NCI-H2029 (cell line): ENCODE measurements at regions not wholly inside any gene's neighbourhood (a gene's known extent, or its start where the extent isn't known, plus 50 kb on each side); places are given as distances from the start of the nearest gene placed in this dataset.
"Not testable (repeated sequence)": the region's sequence is repeated elsewhere in the genome, so short reads cannot be mapped to it uniquely, and the experiment has no call there.

Source experiments
- DNase-seq: peaks from one replicate; lab custom pipeline; 2025; lab: John Stamatoyannopoulos, UW

DNA sequence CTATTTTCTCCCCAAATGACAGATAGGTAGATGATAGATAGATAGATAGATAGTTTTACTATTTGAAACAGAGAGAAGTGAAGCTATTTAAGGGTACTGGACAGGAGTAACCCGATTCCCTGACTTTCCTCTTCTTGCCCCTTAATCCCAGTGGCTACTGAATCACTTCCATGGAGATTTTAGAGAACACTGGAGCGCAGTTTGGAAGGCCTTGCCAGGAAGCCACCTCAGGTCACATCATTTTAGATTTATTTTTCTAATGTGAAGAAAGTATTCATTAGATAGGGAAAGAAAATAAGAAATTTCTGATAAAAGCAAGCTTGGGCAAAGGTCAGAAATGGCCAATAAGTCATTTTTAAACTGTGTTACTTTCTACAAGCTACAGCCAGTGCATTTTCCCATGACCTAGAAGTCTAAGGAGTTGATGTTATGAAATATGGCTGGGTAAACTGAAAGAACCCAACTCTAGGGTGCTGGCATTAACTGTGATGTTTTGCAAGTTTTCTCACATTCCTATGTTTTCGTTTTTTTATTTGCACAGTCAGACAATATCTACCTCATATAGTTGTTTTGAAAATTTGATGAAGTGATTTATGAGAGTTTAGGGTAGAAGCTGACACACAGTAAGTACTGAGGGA, 544.7 kb upstream of the PTGER4 start:
- no peak for DNase-seq

DNA sequence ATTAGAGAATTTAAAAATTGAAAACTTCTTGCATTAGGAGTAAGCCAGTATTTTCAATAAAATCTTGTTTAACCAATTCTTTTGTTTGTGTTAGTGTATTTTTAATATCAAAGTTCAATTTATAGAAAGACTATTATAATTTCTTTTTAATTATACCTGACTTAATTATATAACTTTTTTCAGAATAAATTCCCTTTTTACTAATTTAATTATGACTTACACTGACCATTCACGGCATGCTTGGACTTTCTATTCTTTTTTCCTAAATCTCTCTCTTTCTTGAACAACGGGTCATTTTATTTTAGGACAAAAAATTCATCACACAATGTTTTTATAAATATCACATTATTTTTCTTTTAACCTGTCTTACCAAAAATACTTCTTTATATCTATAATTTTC, 555.3 kb upstream of the PTGER4 start:
- no peak for DNase-seq

DNA sequence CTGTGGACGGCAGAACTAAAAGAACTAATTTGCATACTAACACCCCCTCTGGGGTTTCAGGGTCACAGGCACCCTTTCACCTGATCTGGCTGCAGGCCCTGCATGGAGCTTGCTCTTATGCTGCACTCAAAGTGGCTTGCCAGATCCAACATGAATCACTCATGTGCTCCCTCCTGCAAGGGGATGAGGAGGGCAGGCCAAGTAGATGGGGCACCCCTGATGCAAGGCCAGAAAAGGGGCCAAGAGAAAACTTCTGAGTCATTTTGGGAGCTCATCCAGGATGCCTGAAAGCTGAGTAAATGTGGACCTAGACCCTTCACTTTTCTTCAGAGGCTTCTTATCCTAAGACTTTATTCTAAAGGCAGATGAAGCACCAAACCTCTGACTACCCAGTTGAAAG, 558.5 kb upstream of the PTGER4 start:
- DNase-seq: no peak

- no peak for DNase-seq
These were observed 566.8 kb upstream of the PTGER4 start for GRCh38 chr5:40112875-40113274.

DNA sequence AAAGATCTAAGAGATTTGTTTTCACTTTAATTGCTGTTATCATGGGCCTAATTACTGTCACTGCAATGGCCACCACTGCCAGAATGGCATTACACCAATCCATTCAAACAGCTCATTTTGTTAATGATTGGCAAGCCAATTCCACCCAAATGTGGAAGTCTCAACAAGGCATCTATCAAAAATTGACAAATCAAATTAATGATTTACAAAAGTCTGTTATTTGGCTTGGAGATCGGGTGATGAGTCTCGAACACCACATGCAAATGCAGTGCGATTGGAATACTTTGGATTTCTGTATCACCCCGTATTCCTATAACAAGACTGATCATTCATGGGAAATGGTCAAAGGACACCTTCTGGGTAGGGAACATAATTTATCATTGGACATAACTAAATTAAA, 568.7 kb upstream of the PTGER4 start:
- DNase-seq: not testable (repeated sequence)

DNA sequence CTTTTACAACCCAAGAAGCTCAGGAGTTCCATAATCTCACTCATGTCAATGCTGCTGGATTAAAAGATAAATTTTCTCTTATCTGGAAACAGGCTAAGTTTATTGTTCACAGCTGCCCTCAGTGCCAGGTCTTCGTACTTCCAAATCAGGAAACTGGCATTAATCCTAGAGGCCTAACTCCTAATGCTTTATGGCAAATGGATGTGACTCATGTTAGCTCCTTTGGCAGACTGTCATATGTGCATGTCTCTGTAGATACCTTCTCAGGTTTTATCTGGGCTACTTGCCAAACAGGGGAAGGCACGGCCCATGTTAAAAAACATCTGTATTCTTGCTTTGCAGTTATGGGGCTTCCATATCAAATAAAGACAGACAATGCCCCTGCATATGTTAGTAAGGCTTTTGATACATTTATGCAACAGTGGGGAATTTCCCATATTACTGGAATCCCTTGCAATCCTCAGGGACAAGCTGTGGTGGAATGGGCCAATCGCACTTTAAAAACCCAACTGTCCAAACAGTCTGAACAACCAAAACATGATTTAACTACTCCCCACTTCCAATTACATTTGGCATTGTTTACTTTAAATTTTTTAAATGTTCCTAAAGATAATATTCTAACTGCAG, 570.8 kb upstream of the PTGER4 start:
- not testable (repeated sequence) for DNase-seq

GRCh38 chr5:40107786-40108185, 571.9 kb upstream of the PTGER4 start:
- not testable (repeated sequence) for DNase-seq

DNA sequence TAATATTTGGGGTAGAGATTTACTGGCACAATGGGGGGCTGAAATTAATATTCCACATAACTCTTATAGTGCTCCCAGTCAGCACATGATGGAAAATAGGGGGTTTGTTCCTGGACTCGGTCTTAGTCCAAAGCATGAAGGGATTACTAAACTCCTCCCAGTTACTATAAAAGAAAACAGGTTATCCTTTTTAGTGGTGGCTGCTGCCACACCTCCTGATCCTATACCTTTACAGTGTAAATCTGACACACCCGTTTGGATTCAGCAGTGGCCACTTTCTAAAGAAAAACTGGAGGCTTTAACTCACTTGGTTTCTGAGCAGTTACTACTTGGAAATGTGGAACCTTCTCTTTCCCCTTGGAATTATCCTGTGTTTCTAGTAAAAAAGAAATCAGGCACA, 572.9 kb upstream of the PTGER4 start:
- no peak for DNase-seq

DNA sequence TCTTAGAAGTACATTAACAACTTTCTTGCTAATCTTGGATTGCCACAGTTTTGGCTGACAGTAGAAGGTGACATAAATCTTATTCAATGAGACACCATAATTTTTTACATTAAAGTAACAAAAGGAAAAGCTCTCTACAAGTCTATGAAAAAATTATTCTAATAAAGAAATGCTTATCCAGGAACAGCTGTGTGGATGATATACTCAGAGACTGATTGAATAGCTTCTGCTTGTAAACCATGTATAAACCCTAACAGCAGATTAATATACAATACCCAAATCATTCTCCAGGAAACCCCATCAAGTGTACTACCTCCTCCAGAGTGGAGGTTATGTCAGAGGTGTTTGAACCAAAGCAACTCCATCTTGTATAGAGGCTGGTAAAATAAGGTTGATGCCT, 581.4 kb upstream of the PTGER4 start:
- no peak for DNase-seq

GRCh38 chr5:40093550-40093949, 586.2 kb upstream of the PTGER4 start:
- no peak for DNase-seq

GRCh38 chr5:40089269-40089668, 590.4 kb upstream of the PTGER4 start:
- no peak for DNase-seq

DNA sequence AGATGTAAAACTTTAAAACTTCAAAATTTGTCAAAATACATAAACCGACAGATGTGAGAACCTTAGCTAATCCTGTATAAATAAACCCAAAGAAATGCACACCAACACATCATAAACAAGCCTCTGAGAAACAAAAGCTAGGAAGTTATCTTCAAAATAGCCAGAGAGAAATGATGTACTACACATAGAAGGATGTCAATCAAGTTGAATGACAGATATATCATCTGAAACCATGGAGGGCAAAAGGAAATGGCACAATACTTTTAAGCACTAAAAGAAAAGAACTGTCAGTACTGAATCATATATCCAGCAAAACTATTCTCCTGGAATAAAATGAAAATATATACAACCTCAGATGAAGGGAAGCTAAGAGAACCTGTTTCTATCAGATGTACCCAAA, 595.1 kb upstream of the PTGER4 start:
- DNase-seq: no peak

DNA sequence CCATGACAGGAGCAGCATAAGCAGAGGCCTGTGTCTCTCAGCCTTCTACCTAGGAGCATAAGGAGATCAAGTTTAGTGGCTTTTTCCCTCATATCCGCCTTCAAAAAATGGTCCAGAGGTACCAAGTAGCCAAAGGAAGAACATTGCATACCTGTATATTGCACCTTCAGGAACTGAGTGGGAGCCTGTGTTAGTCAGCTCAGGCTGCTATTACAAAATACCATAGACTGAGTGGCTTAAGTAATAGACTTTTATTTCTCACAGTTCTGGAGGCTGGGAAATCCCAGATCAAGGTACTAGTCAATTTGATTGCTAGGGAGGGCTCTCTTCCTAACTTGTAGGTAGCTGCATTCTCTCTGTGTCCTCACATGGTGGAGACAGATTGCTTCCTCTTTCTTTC, 597.4 kb upstream of the PTGER4 start:
- DNase-seq: no peak

DNA sequence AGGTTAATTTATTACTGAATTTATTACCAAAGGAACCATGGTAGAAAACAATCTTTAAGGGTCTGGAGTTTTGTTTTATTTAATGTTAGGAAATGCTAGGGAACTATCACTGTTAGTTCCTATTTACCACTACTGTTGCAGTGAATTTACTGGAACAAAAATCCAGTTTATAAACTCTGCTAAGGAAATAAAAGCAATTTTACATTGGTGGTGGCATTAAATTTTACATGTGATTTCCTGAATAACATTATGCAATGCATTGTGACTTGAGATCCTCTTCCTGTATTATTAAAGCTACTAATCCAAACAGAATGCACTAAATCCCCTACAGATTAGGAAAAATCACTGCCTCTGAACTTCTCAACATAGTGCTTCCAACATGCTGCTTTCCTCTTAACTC, 599.5 kb upstream of the PTGER4 start:
- DNase-seq: no peak

GRCh38 chr5:40078898-40079575, 600.7 kb upstream of the PTGER4 start:
- DNase-seq: no peak

DNA sequence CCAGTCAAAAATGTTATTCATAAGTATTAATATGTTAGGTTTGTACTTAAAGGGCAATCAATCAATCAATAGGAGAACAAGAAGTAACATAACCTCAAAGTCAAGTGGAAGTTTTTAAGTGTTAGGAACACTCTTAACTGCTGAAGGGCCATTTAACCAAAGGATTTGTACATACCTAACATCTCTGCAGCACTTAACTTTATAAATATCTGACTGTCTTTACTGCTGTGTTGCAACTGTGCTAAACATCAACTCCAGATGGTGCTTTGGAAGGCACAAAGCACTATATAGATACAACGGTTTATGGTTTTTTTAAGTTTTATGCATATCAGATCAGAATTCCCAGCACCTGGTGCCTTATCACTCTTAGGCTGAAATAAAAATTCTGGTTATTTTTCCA, 604.9 kb upstream of the PTGER4 start:
- no peak for DNase-seq

GRCh38 chr5:40073927-40074326, 605.8 kb upstream of the PTGER4 start:
- no peak for DNase-seq

- DNase-seq: no peak
These were observed 607.8 kb upstream of the PTGER4 start for GRCh38 chr5:40071870-40072269.

GRCh38 chr5:40066616-40067015, 613.1 kb upstream of the PTGER4 start:
- DNase-seq: no peak

DNA sequence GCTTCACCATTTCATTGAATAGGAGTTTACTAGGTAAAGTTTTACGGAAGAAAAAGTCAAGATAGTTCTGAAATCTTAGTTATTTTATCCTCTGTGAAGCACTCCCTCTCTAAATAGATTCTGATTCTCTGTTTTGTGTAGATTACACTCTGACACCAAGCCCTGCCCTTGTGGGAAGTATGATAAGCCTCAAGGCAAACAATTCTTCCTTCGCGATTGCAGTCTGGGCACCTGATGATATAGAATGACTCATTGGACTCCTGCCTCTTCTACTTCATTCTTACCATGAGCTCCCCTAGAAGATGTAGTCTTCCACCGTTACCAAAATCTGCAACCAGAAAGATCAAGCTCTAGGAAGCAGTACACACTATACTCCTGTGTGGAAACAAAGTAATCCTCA, 626.9 kb upstream of the PTGER4 start:
- no peak for DNase-seq

- DNase-seq: no peak
These were observed 622.0 kb upstream of the DAB2 start for GRCh38 chr5:40046792-40047191.

- no peak for DNase-seq
These were observed 620.6 kb upstream of the DAB2 start for GRCh38 chr5:40045429-40045828.

DNA sequence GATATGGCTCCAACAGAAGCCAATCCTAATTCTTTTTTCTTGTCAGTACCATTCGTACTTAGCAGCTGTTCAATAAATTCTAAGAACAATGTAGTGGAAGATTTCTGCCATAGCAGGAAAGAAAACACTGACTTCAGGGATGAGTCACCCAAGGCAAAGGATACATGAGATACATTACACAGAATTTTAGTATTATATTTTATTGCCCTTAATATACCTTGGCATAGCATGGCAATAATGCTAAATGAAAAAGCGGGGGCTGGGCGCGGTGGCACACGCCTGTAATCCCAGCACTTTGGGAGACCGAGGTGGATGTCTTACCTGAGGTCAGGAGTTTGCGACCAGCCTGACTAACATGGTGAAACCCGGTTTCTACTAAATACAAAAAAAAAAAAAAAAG, 619.1 kb upstream of the DAB2 start:
- DNase-seq: no peak

- no peak for DNase-seq
These were observed 616.7 kb upstream of the DAB2 start for GRCh38 chr5:40041452-40041851.
